ENCODE measurements at regions not wholly inside any gene's neighbourhood (a gene's known extent, or its start where the extent isn't known, plus 50 kb on each side); places are given as distances from the start of the nearest gene placed in this dataset.
"Not testable (repeated sequence)": the region's sequence is repeated elsewhere in the genome, so short reads cannot be mapped to it uniquely, and the experiment has no call there.

DNA sequence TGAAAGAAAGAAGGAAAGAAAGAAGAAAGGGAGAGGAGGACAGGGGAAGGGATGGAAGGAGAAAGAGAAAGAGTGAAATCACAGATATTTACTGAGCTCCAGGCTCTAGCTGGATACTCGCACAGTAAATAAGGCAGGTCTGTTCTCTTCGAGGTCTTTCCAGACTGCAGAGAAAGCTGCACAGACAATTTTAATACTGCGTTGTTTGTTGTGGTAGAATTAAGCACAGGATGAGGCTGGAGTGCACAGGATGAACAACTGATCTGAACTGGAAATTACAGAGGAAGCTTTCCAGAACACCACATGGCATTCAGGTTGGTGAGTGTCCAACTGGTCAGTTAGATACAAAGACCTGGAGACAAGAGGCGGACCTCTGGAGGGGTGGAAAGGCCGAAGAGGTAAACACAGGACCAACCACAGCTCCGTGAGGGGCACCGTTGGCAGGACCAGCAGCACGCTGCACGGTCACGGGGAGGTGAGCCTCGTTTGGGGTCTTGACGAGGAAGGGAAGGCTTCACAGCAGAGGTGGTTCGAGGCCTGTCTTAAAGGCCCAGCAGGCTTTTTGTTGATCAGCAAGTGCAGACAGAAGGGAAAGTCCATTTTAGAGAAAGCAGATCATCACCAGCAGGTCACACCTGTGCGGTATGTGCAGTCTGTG, 121.7 kb downstream of the ATP6V0E2 start:
- DNase-seq (ENCODE audit: low spot score), result not testable (repeated sequence)

DNA sequence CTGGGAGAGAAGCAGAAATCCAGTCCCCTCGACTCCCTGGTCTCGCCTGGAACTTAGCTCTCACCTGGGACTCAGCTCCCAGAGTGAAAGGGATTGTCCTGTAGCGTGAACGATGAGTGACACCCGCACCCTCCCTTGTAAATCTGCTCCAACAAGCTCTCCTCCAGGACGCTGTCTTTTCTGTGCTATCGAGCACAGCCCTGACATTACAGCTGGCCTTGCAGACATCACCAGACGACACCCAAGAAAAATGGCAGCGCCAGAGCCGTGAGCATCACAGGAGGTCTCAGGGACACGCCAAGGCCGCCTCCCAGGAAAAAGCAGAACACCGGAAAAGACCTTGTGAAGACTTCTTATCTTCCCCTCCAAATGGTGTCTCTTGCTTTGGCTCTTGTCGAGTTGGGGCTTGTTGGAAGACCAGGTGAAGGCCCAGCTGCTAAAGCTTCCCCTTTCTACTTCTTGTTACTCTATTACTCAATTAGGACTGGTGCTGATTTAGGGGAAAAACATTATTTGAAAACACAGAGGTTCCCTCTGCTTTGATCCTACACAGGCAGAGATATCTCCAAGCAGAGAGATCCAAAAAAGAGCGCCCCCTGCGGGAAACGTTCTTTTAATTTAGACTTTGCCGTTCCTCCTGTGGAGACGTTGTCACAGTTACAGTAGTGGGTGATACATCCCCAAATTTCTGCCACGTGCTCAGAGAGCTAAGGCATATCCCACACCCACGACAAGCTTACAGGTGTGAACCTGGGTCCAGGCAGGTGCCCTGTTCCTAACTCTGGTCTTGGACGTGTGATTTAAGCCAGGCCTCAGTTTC, 127.2 kb downstream of the ATP6V0E2 start:
- not testable (repeated sequence) for DNase-seq (ENCODE audit: low spot score)

DNA sequence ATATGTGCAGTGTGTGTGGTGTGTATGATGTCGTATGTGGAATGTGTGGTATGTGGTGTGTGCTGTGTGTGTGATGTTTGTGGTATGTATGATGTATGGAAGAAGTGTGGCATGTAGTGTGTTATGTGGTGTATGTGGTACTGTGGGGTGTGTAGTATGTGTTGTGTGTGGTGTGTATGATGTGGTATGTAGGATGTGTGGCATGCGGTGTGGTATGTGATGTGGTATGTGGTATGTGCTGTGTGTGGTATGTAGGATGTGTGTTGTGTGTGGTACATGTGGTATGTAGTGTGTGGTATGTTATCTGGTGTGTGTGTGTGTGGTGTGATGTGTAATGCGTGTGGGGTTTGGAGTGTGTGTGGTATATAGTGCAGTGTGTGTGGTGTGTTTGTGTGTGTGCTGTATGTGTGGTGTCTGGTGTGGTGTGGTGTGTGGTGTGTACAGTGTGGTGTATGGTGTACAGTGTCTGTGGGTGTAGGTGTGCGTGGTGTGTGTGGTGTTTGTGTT, 129.6 kb downstream of the ATP6V0E2 start:
- no peak for DNase-seq (ENCODE audit: low spot score)

DNA sequence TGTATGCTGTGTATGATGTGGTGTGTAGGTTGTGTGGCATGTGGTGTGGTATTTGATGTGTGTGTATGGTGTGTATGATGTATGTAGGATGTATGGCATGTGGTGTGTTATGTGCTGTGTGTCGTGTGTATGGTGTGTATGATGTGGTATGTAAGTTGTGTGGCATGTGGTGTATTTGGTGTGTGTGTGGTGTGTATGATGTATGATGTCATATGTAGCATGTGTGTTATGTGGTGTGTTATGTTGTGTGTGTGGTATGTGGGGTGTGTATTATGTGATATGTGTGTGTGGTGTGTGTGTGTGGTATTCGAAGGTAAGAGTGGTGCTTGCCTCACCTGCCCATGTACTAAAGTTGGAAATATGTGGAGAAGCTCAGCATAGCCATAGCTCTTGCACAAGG, 130.2 kb downstream of the ATP6V0E2 start:
- not testable (repeated sequence) for DNase-seq (ENCODE audit: low spot score)

DNA sequence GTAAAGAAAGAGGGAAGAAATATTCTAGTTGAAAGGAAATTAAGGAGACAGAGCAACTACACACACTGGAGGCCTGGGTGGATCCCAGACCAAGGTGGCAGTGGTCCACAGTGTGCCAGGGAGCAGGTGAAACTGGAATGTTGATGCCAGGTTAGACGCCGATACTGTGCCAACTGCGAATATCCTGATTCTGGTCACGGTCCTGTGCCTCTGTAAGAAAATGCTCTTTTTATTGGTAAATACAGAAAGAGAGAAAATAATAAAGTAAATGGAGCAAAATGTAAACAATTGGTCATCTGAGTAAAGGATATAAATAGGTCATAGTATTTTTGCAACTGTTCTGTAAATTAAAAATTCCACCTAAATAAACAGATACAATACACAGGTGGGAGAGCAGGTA, 131.1 kb downstream of the ATP6V0E2 start:
- not testable (repeated sequence) for DNase-seq (ENCODE audit: low spot score)

DNA sequence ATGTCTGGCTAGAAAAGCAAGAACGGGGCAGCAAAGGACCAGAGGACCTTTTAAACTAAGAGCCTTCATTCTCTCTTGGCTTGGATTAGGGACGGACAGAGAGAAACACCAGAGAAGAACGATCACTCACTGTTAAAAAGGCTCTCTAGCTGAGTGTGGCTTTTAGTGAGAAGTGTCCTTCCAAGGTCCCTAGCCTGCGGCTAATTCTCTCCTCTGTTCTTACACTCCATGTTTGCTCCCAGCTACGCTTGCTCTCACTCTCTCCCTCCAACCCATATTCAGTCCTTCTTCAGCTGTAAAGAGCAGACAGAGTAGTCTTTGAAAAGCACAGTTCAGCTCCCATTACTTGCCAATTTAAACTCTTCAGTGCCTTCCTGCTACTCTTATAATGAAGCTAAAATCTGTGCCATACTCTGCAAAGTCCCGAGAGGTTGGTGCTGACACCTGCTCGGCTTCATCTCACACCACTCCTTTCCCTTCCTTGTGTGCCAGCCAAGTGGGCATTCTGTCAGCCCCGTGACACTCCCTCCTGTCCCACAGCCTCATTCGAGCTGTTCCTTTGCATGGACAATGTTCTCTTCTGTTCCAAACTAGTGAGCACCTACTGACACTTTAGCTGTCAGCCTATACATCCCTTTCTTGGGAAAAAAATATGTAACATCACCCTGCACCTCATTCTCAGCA, 136.0 kb downstream of the ATP6V0E2 start:
- not testable (repeated sequence) for DNase-seq (ENCODE audit: low spot score)

DNA sequence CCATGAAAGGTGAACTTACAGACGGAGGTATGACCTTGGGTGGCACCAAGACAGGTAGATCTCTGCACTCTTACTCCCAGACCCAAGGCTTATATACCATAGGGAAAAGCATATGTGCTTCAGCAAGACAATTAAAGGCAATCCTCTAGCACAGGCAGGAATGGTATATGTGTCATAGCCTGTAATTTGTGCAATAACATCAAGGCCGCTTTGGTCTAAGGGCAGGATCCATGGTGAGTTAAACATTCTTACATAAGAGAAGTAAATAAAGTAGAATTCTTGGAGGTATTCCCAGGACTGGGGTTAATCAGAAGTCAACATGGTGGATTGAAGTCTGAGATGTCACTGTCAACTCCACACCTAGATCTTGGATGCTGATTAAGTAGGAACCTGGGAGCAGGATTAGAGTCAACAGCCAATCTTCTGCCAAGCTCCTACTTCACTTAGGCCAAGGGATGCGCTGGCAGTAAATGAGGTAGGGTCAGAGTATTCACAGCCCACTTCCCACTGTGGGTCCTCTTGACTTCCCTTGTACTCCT, 143.0 kb downstream of the ATP6V0E2 start:
- not testable (repeated sequence) for DNase-seq (ENCODE audit: low spot score)

DNA sequence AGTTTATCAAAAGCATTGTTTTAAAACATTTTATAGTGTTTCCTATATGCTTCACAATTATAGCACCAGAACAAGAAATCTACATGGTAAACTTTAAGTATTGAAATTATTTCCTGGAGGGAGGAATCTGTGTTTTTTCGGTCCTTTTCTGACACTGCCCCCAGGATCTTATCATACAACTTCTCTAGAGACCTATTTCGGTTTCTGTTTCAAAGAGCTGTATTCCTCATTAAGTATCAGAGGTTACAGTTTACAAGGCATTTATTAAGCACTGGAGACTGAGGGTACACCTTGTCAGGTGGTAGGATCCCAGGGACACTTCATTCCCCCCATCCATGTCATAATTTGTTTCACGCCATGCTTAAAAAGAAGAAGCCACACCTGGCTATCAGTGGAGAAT, 146.4 kb downstream of the ATP6V0E2 start:
- DNase-seq (ENCODE audit: low spot score), result not testable (repeated sequence)

DNA sequence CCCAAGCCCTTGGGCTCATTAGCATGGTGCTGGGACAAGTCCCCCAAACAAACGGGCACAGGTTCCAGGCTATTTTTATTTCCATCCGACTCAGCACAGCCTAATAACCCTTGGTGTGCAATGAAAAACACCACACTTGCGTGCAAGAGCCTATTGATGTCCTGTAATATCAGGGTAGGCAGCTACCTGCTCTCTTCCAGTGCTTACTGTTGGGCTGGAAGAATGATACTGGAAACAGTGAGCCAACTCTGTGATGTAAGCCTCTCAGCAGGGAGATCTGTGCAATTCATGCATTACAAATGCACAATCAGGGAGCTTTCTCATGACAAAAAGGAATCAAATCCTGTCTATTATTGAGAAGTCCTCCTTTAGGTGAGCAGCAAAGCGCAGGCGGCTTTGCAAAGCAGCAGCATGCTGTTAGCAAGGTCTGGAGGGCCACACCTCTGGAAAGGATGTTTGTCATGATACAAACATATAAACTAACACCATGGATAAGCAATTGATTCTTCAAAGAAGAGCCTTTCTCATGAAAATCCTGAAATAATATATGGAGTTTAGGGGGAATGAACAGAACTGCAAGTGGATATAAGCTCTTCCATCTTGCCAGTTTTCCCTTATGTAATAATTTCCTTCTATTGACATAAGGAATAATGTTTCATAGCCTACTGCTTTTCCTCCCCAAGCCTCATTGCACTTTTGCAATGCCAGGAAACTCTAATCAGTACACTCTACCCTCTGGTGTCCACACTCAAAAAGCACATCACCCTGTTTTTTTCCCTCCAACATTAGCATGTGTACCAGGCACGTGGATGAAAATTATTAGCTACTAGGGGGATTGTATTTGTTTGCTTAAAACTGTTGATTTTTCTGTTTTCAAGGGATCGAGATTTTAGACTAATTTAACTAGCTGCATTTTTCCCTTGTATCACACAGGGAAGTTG, 151.1 kb downstream of the ATP6V0E2 start:
- DNase-seq (ENCODE audit: low spot score), result not testable (repeated sequence)

DNA sequence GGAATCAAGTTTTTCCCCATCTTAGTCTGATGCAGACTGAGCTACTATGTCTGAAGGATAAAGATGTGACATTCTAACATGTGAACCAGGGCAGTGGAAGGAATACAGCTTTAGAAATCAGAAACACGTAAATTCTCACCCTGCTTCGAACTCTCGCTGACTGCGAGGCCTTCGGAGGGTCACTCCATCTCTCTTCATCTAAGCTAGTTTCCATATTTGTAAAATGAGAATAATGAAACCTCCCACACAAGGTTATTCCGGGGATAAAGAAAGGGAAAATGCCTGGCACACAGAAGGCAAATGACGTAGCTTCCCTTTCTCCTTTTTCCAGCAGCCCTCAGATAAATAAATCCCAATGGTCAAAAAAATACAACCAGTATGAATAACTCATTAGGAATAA, 152.0 kb downstream of the ATP6V0E2 start:
- DNase-seq (ENCODE audit: low spot score), result not testable (repeated sequence)

DNA sequence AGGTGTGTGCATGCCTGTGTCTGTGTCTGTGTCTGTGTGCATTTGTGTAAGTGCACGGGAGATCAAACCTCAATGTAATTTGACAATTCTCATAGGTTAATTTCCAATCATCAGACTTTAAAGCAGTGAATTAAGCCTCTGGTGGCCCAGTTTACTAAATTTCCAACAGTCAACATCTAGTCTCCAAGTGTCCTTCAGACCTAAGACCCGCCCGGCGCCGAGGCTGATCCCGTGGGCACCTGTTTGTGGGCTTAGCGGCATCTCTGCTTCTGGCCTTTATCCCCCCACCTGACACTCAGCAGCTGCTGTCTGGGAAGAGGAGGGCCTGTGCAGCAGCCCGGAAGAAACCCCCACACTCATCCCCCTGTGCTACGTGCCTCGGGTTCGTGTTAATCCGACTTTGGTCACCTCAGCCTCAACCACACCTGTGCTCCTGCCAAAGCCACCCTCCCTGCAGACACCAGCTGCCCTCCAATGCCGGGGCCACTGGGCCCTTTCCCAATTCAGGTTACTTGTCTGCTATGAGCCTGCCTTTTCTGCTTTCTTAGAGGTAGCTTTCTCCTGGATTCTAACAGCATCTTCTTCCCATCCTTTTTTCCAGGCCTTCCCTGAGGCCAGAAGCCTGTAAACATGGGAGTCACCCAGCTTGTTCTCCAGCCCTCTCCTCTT, 154.7 kb downstream of the ATP6V0E2 start:
- DNase-seq (ENCODE audit: low spot score), result not testable (repeated sequence)

DNA sequence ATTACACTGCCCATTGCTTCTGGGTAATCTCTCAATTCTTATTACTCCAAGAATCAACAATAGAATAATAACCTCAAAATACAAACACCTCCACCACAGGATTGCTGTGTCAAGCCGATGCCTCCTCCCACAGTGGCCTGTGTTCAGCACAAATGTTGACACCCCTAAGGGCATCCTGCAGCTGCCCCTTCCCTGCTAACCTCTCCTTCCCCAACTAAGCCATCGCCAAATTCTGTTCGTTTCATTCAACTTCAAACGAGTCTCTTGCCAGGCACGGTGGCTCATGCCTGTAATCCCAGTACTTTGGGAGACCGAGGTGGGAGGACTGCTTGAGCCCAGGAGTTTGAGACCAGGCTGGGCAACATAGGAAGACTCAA, 155.2 kb downstream of the ATP6V0E2 start:
- DNase-seq (ENCODE audit: low spot score), result not testable (repeated sequence)

DNA sequence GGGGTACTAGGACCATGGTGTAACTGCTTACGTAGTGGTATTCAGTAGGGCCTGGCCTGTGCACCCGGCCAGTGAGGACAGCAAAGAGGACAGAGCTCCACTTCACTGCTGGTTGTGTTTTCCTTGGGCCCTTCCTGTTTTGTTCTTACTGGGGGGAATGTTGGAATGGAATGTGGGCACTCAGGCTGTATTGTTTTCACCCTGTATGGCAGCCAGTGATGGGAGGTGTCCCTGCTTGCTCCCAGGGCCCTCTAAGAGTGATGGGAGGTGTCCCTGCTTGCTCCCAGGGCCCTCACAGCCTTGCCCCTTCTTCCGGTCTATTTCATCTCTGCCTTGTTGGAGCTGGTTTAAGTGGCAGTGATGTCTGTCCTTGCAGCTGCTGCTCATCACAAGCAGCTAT, 158.0 kb downstream of the ATP6V0E2 start:
- DNase-seq (ENCODE audit: low spot score), result not testable (repeated sequence)

DNA sequence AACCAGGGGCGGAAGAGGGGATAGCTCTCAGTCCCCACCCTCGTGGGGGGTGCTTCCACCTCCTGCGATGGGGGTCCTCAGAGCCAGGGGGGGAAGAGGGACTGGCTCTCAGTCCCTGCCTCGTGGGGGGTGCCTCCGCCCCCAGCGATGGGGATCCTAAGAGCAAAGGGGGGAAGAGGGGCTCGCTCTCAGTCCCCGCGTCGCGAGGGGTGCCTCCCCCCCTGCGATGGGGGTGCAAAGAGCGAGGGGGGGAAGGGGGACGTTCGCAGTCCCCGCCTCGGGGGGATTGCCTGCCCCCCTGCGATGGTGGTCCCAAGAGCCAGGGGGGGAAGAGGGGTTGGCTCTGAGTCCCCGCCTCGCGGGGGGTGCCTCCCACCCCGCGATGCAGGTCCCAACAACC, 159.9 kb downstream of the ATP6V0E2 start:
- DNase-seq (ENCODE audit: low spot score), result not testable (repeated sequence)

DNA sequence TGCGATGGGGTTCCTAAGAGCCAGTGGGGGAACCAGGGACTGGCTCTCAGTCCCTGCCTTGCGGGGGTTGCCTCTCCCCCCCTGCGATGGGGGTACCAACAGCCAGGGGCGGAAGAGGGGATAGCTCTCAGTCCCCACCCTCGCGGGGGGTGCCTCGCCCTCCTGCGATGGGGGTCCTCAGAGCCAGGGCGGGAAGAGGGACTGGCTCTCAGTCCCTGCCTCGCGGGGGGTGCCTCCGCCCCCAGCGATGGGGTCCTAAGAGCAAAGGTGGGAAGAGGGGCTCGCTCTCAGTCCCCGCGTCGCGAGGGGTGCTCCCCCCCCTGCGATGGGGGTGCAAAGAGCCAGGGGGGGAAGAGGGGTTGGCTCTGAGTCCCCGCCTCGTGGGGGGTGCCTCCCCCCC, 162.0 kb downstream of the ATP6V0E2 start:
- not testable (repeated sequence) for DNase-seq (ENCODE audit: low spot score)

DNA sequence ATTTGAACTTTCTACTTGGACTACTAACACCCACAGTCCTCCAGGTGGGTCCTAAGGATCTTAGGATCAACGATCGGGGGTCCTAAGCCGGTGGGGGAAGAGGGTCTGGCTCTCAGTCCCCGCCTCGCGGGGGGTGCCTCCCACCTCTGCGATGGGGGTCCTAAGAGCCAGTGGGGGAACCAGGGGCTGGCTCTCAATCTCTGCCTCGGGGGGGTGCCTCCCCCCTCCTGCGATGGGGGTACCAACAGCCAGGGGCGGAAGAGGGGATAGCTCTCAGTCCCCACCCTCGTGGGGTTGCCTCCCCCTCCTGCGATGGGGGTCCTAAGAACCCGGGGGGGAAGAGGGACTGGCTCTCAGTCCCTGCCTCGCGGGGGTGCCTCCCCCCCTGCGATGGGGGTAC, 165.3 kb downstream of the ATP6V0E2 start:
- DNase-seq (ENCODE audit: low spot score), result not testable (repeated sequence)

DNA sequence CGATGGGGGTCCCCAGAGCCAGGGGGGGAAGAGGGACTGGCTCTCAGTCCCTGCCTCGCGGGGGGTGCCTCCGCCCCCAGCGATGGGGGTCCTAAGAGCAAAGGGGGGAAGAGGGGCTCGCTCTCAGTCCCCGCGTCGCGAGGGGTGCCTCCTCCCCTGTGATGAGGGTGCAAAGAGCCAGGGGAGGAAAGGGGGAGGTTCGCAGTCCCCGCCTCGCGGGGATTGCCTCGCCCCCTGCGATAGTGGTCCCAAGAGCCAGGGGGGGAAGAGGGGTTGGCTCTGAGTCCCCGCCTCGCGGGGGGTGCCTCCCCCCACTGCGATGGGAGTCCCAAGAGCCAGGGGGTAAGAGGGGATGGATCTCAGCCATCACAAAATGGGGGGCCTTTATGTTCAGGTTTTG, 168.5 kb downstream of the ATP6V0E2 start:
- DNase-seq (ENCODE audit: low spot score), result not testable (repeated sequence)

DNA sequence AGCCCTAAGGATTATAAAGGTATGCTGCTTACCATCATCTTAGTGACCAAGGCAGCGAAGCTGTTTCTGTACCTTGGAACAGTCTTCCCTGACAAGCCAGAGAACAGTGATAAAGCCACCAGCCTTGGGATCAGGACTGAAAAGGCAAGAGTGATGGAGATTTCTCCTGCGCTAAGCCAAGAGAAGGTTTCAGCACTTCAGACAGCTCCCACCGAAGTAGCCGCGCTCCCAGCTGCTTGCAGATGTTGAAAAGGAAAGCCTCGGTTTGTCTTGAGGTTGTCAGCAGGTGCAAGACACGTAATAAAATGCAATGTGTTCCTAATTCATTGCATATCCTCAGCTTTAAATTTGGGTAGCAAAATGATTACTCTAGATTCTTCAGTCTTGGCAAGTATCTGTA, 171.0 kb downstream of the ATP6V0E2 start:
- DNase-seq (ENCODE audit: low spot score), result peak; percentile 41

DNA sequence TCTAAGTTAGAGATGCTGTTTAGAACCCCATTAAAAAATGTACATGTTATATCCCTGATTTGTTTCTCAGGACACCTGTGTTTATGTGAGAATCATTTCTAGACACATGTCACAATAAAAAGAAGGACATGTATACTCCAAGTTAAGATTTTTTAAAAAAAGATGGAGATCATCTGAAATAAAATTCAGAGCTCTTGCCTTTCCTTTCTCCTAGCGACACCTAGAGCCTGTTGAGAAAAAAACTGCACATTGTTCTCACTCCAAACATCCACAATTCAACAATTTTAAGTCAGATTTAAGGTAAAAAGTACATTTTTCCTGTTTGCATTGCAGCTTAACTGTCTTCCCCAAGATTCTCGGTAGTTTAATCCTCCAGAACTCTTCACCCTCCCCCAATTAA, 171.8 kb downstream of the ATP6V0E2 start:
- not testable (repeated sequence) for DNase-seq (ENCODE audit: low spot score)

Measured in LoVo (cell line).